OCI-LY1 (cell line): ENCODE measurements at regions not wholly inside any gene's neighbourhood (a gene's known extent, or its start where the extent isn't known, plus 50 kb on each side); places are given as distances from the start of the nearest gene placed in this dataset.

ENCODE experiments used
- CTCF ChIP-seq: fragments of 200-600 bp; sonication (generic), shearing (Covaris generic); IDR thresholded peaks from 2 replicates; pipeline ENCODE4 v1.5.1; 2017; ENCODE audit warnings: mild to moderate bottlenecking, antibody characterized with exemption, low read length, moderate library complexity, mixed read lengths
- EZH2 ChIP-seq: fragments of 200-600 bp; sonication (generic), shearing (Covaris generic); IDR thresholded peaks from 2 replicates; pipeline ENCODE4 v1.8.0; 2017; ENCODE audit warnings: borderline replicate concordance, mixed run types, mild to moderate bottlenecking, antibody characterized with exemption, low read length, moderate library complexity, mixed read lengths

GRCh38 chr16:59941594-59941993, 1207.5 kb upstream of the GOT2 start:
- no peak for TF ChIP-seq CTCF
- no peak for TF ChIP-seq EZH2
